GM12878 (cell line): ENCODE measurements at regions not wholly inside any gene's neighbourhood (a gene's known extent, or its start where the extent isn't known, plus 50 kb on each side); places are given as distances from the start of the nearest gene placed in this dataset.

Source experiments
- ATAC-seq: fragments of 200-7000 bp; cut with Tn5 transposase; 3 replicates; pipeline ENCODE4 v1.9.1; 2020; ENCODE audit warnings: mild to moderate bottlenecking, moderate library complexity
- BruUV-seq: library from RNA; stranded (reverse); fragments of 400-500 nt; replicated peaks from 2 replicates; lab custom pipeline; 2021; lab: Mats Ljungman, UMichigan
- CTCF ChIA-PET: fragments of 300-600 bp; sonication (Branson Sonifier 250); formaldehyde crosslinking; extraction: SDS; loops from one replicate; lab custom pipeline; 2021; ENCODE audit warnings: inconsistent platforms; lab: Yijun Ruan, JAX
- POLR2A ChIA-PET: fragments of 350-600 bp; formaldehyde crosslinking; extraction: SDS; loops from one replicate; lab custom pipeline; 2021; ENCODE audit warnings: inconsistent platforms; lab: Charles Lee
- RAD21 ChIA-PET: fragments of 300-600 bp; sonication (Branson Sonifier 250); formaldehyde crosslinking; loops from one replicate; lab custom pipeline; 2023; ENCODE audit warnings: antibody characterized with exemption; ENCODE audit not compliant: unreplicated experiment; lab: Charles Lee
- SMC1A ChIA-PET: fragments of 300-600 bp; sonication (Branson Sonifier 250); formaldehyde crosslinking; loops from one replicate; lab custom pipeline; 2023; ENCODE audit not compliant: unreplicated experiment, uncharacterized antibody; lab: Charles Lee
- DNase-seq: peaks from one replicate; pipeline ENCODE4 v3.0.0-alpha.2; 2011; ENCODE audit warnings: low read depth, low spot score
- FAIRE-seq: peaks from 3 replicates; lab custom pipeline; 2011; peaks lifted over from hg19 to GRCh38; lab: Jason Lieb, UNC
- H2AFZ ChIP-seq: 2 replicates; pipeline ENCODE4 v1.6.0; 2011; ENCODE audit warnings: low read depth, low read length, control low read depth; ENCODE audit not compliant: control insufficient read depth
- H3K27ac ChIP-seq: 2 replicates; pipeline ENCODE4 v1.5.1; 2011; ENCODE audit warnings: control low read depth; ENCODE audit not compliant: control insufficient read depth, insufficient read depth
- H3K27me3 ChIP-seq, 2 experiments: replicated peaks in 1 of 2; 2 replicates each; pipeline versions ENCODE4 v1.6.0 to v1.6.1; 2011; ENCODE audit warnings: low read length in 1 of 2; ENCODE audit not compliant: control insufficient read depth in 2 of 2, insufficient read depth in 2 of 2
- H3K36me3 ChIP-seq, 2 experiments: 2 replicates each; pipeline ENCODE4 v1.5.1; 2011; ENCODE audit warnings: low read length in 1 of 2; ENCODE audit not compliant: control insufficient read depth in 2 of 2, insufficient read depth in 2 of 2
- H3K4me1 ChIP-seq: 2 replicates; pipeline ENCODE4 v1.6.1; 2011; ENCODE audit warnings: mild to moderate bottlenecking, low read length, moderate library complexity, mixed read lengths; ENCODE audit not compliant: control insufficient read depth, insufficient read depth
- H3K4me2 ChIP-seq: 2 replicates; pipeline ENCODE4 v1.6.0; 2011; ENCODE audit warnings: control low read depth; ENCODE audit not compliant: control insufficient read depth, insufficient read depth
- H3K4me3 ChIP-seq: fragments of 200-600 bp; sonication (generic); 2 replicates; pipeline ENCODE4 v1.5.1; 2016
- H3K79me2 ChIP-seq: 2 replicates; pipeline ENCODE4 v1.6.0; 2011; ENCODE audit warnings: low read length; ENCODE audit not compliant: control insufficient read depth, insufficient read depth
- H3K9ac ChIP-seq: 2 replicates; pipeline ENCODE4 v1.8.0; 2011; ENCODE audit warnings: low read length, control low read depth, mixed read lengths; ENCODE audit not compliant: control insufficient read depth, insufficient read depth
- H3K9me3 ChIP-seq: replicated peaks from 3 replicates; pipeline ENCODE4 v1.5.1; 2011; ENCODE audit warnings: mild to moderate bottlenecking, low read length; ENCODE audit not compliant: control insufficient read depth, insufficient read depth
- H4K20me1 ChIP-seq: 2 replicates; pipeline ENCODE4 v1.6.0; 2011; ENCODE audit not compliant: control insufficient read depth, insufficient read depth
- ASH2L ChIP-seq: fragments of 300-600, 200-600 bp; sonication (generic); IDR thresholded peaks from 2 replicates; pipeline ENCODE4 v1.6.1; 2017; ENCODE audit warnings: low read depth, mild to moderate bottlenecking, borderline replicate concordance
- ESRRA ChIP-seq: IDR thresholded peaks from 2 replicates; pipeline ENCODE4 v1.6.1; 2012; ENCODE audit warnings: mild to moderate bottlenecking, low read length, improper control_type of control experiment
- EZH2 ChIP-seq: IDR thresholded peaks from 2 replicates; pipeline ENCODE4 v1.6.1; 2012; ENCODE audit warnings: low read depth, mild to moderate bottlenecking, control low read depth, inconsistent platforms, low read length, borderline replicate concordance; ENCODE audit not compliant: control insufficient read depth
- IKZF2 ChIP-seq, 2 experiments: fragments of 450-650 bp; IDR thresholded peaks; 2 replicates each; pipeline ENCODE4 v1.6.1; 2017; ENCODE audit warnings: mild to moderate bottlenecking in 2 of 2, moderate library complexity in 2 of 2
- NFXL1 ChIP-seq: fragments of 450-650 bp; IDR thresholded peaks from 2 replicates; pipeline ENCODE4 v1.6.1; 2017; ENCODE audit warnings: antibody characterized with exemption, mild to moderate bottlenecking, borderline replicate concordance
- RBBP5 ChIP-seq: fragments of 200-600 bp; sonication (generic); conservative IDR thresholded peaks from 2 replicates; pipeline ENCODE4 v1.6.1; 2016
- SMARCA5 ChIP-seq: fragments of 450-650 bp; IDR thresholded peaks from 2 replicates; pipeline ENCODE4 v1.6.1; 2017; ENCODE audit warnings: mild to moderate bottlenecking
- SP1 ChIP-seq: IDR thresholded peaks from one replicate; pipeline ENCODE4 v1.6.1; 2011; ENCODE audit warnings: low read depth, low read length
- STAT3 ChIP-seq: IDR thresholded peaks from 2 replicates; pipeline ENCODE4 v1.6.1; 2011; ENCODE audit warnings: low read depth, low read length, improper control_type of control experiment
- TAF1 ChIP-seq: IDR thresholded peaks from 2 replicates; pipeline ENCODE4 v1.6.1; 2011; ENCODE audit warnings: mild to moderate bottlenecking, low read depth, low read length, borderline replicate concordance
- ZBED1 ChIP-seq: IDR thresholded peaks from 2 replicates; pipeline ENCODE4 v1.6.1; 2016; ENCODE audit warnings: borderline replicate concordance
- ZNF384 ChIP-seq: IDR thresholded peaks from 2 replicates; pipeline ENCODE4 v1.6.1; 2012; ENCODE audit warnings: low read depth, mild to moderate bottlenecking, low read length, improper control_type of control experiment, borderline replicate concordance
- WGBS: methylation state at CpG from one replicate; pipeline ENCODE4 v1.1.6; 2016; ENCODE audit warnings: low lambda C conversion rate; ENCODE audit not compliant: insufficient replicate concordance, insufficient coverage; ENCODE audit errors: missing lambda C conversion rate; 5-methylcytosine and 5-hydroxymethylcytosine counted together
- in situ Hi-C: fragments of 300-500 bp; cut with MboI; formaldehyde crosslinking; loops from 9 replicates; pipeline ENCODE4 v1.14.3; 2018; ENCODE audit warnings: mixed read lengths
- intact Hi-C: fragments of 100-400 bp; cut with micrococcal nuclease; formaldehyde crosslinking; loops from one replicate; pipeline ENCODE4 v1.14.2; 2022; ENCODE audit not compliant: unreplicated experiment
- TF ChIP-seq, protein P1 (sequence below): IDR thresholded peaks from 2 replicates; pipeline ENCODE4 v1.6.1; 2011; ENCODE audit warnings: borderline replicate concordance, low read depth, mild to moderate bottlenecking, moderate library complexity, low read length; ENCODE audit not compliant: insufficient read depth, poor library complexity, severe bottlenecking
- TF ChIP-seq, protein P2 (sequence below): IDR thresholded peaks from 2 replicates; pipeline ENCODE4 v1.6.1; 2012; ENCODE audit warnings: improper control_type of control experiment, low read depth, low read length; ENCODE audit not compliant: insufficient replicate concordance
- TF ChIP-seq, protein P3 (sequence below): fragments of 450-650 bp; IDR thresholded peaks from 2 replicates; pipeline ENCODE4 v1.6.1; 2016; ENCODE audit warnings: mild to moderate bottlenecking
- TF ChIP-seq, protein P4 (sequence below): IDR thresholded peaks from 2 replicates; pipeline ENCODE4 v1.6.1; 2012; ENCODE audit warnings: low read length, inconsistent platforms

DNA sequence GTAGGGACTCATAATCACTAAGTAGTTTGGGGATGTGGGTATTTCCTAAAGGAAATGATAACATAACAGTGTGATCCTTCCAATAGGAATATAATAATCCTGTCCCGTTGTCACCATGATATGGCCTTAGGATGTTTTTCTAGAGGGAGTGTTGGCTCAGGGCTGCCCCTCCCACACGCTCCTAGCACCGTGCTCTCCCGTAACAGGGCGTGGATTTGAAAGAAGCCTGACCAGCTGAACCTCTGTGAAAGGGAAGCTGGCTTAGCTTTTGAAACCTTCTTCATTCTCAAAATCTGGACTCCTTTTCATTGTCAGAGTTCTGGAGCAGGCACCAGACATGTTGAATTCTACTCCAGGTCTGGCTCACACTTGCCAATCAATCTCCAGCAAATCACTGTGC is 103.4 kb upstream of the SASH1 start:
- H3K27me3 ChIP-seq: no peaks in the 10 kb centered on the region; a peak in 2 of 4 replicates
- ChIA-PET CTCF (no interaction called here), RAD21 (no interaction called here), POLR2A (no interaction called here), SMC1A (no interaction called here)
- no peak overlapping the region for H3K4me2 ChIP-seq
- H3K79me2 ChIP-seq: no peaks in the 10 kb centered on the region
- H2AFZ ChIP-seq: no peak overlapping the region
- no peak for DNase-seq
- no TSS peak for BruUV-seq
- H3K4me1 ChIP-seq: no peaks in the 10 kb centered on the region
- H3K27ac ChIP-seq: no peak overlapping the region
- ATAC-seq: no peak
- no peak overlapping the region for H3K9ac ChIP-seq
- no peaks in the 10 kb centered on the region for H4K20me1 ChIP-seq
- 60% methylated on average over 5 of the region's 5 CpGs for WGBS
- H3K4me3 ChIP-seq: no peak overlapping the region
- intact Hi-C loops (no loop called here), in situ Hi-C loops (no loop called here)
- H3K36me3 ChIP-seq: no peaks in the 10 kb centered on the region
- no peaks in the 10 kb centered on the region for H3K9me3 ChIP-seq
- no peak for FAIRE-seq
- TF ChIP-seq ZBED1: no peak
- no peak for TF ChIP-seq ASH2L
- no peak for TF ChIP-seq ESRRA
- TF ChIP-seq IKZF2 (IDR thresholded peaks at IDR 0.05): no peak
- TF ChIP-seq, protein P1, sequence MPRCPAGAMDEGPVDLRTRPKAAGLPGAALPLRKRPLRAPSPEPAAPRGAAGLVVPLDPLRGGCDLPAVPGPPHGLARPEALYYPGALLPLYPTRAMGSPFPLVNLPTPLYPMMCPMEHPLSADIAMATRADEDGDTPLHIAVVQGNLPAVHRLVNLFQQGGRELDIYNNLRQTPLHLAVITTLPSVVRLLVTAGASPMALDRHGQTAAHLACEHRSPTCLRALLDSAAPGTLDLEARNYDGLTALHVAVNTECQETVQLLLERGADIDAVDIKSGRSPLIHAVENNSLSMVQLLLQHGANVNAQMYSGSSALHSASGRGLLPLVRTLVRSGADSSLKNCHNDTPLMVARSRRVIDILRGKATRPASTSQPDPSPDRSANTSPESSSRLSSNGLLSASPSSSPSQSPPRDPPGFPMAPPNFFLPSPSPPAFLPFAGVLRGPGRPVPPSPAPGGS: no peak
- TF ChIP-seq TAF1: no peak
- TF ChIP-seq, protein P2, sequence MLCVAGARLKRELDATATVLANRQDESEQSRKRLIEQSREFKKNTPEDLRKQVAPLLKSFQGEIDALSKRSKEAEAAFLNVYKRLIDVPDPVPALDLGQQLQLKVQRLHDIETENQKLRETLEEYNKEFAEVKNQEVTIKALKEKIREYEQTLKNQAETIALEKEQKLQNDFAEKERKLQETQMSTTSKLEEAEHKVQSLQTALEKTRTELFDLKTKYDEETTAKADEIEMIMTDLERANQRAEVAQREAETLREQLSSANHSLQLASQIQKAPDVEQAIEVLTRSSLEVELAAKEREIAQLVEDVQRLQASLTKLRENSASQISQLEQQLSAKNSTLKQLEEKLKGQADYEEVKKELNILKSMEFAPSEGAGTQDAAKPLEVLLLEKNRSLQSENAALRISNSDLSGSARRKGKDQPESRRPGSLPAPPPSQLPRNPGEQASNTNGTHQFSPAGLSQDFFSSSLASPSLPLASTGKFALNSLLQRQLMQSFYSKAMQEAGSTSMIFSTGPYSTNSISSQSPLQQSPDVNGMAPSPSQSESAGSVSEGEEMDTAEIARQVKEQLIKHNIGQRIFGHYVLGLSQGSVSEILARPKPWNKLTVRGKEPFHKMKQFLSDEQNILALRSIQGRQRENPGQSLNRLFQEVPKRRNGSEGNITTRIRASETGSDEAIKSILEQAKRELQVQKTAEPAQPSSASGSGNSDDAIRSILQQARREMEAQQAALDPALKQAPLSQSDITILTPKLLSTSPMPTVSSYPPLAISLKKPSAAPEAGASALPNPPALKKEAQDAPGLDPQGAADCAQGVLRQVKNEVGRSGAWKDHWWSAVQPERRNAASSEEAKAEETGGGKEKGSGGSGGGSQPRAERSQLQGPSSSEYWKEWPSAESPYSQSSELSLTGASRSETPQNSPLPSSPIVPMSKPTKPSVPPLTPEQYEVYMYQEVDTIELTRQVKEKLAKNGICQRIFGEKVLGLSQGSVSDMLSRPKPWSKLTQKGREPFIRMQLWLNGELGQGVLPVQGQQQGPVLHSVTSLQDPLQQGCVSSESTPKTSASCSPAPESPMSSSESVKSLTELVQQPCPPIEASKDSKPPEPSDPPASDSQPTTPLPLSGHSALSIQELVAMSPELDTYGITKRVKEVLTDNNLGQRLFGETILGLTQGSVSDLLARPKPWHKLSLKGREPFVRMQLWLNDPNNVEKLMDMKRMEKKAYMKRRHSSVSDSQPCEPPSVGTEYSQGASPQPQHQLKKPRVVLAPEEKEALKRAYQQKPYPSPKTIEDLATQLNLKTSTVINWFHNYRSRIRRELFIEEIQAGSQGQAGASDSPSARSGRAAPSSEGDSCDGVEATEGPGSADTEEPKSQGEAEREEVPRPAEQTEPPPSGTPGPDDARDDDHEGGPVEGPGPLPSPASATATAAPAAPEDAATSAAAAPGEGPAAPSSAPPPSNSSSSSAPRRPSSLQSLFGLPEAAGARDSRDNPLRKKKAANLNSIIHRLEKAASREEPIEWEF: no peak
- TF ChIP-seq, protein P3, sequence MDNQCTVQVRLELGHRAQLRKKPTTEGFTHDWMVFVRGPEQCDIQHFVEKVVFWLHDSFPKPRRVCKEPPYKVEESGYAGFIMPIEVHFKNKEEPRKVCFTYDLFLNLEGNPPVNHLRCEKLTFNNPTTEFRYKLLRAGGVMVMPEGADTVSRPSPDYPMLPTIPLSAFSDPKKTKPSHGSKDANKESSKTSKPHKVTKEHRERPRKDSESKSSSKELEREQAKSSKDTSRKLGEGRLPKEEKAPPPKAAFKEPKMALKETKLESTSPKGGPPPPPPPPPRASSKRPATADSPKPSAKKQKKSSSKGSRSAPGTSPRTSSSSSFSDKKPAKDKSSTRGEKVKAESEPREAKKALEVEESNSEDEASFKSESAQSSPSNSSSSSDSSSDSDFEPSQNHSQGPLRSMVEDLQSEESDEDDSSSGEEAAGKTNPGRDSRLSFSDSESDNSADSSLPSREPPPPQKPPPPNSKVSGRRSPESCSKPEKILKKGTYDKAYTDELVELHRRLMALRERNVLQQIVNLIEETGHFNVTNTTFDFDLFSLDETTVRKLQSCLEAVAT: no peak
- TF ChIP-seq NFXL1: no peak
- TF ChIP-seq, protein P4, sequence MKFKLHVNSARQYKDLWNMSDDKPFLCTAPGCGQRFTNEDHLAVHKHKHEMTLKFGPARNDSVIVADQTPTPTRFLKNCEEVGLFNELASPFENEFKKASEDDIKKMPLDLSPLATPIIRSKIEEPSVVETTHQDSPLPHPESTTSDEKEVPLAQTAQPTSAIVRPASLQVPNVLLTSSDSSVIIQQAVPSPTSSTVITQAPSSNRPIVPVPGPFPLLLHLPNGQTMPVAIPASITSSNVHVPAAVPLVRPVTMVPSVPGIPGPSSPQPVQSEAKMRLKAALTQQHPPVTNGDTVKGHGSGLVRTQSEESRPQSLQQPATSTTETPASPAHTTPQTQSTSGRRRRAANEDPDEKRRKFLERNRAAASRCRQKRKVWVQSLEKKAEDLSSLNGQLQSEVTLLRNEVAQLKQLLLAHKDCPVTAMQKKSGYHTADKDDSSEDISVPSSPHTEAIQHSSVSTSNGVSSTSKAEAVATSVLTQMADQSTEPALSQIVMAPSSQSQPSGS: no peak
- no peak for TF ChIP-seq EZH2
- no peak for TF ChIP-seq SP1
- no peak for TF ChIP-seq SMARCA5
- TF ChIP-seq RBBP5: no peak
- no peak for TF ChIP-seq STAT3
- TF ChIP-seq ZNF384: no peak
